Fibroblast of the conjunctiva (primary cell): ENCODE measurements at regions not wholly inside any gene's neighbourhood (a gene's known extent, or its start where the extent isn't known, plus 50 kb on each side); places are given as distances from the start of the nearest gene placed in this dataset.
"Not testable (repeated sequence)": the region's sequence is repeated elsewhere in the genome, so short reads cannot be mapped to it uniquely, and the experiment has no call there.

Experiments
- DNase-seq: peaks from one replicate; pipeline ENCODE4 v3.0.0-alpha.2; 2010; ENCODE audit warnings: low read depth

DNA sequence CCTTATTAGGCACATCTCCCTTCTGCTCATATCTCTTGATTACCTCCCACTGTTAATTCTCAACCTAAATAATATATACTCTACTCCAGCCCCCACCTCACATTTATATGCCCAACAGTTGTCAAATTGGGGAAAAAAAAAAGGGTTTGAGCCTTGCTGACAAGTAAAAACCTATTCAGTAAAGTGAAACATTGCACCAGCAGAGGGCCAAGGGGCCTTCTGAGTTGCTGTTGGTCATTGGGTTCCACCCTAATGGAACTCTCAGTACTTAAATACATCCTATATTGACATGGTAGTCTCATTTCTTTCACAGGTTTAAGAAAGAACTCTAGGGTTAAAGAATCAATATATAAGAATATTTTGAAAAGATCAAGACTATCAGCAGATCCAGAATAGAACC lies 362.2 kb downstream of the SMARCA1 start:
- no peak for DNase-seq

DNA sequence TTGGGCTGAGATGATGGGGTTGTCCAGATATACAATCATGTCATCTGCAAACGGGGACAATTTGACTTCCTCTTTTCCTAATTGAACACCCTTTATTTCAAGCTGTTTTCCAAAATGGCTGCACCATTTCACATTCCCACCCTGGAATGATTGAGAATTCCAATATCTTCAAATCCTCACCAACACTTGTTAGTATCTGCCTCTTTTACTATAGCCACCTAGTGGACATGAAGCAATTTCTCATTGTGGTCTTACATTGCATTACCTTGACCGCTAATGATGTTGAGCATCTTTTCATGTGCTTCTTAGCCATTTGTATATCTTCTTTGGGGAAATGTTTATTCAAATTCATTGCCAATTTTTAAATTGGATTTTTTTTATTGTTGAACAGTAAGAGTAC lies 364.8 kb downstream of the SMARCA1 start:
- no peak for DNase-seq

DNA sequence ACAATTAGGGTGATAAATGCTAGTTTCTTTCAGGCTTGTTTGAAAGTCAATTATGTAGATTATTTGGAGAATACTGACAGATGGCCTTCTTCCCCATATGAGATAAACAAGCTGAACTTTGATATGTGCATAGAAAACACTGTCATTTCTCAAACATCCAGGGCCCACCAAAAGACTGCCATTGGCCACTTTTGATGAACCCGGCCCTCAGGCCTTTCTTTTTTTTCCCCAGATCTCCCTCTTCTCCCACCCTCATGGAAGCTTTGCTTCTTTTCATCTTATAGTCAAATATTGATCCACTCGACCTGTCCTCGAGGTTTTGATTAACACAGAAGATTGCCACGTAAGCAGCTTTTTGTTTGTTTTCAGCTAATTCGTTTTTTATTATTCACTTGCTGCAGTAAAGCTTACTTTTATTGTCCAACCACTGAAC lies 377.4 kb downstream of the SMARCA1 start:
- no peak for DNase-seq

DNA sequence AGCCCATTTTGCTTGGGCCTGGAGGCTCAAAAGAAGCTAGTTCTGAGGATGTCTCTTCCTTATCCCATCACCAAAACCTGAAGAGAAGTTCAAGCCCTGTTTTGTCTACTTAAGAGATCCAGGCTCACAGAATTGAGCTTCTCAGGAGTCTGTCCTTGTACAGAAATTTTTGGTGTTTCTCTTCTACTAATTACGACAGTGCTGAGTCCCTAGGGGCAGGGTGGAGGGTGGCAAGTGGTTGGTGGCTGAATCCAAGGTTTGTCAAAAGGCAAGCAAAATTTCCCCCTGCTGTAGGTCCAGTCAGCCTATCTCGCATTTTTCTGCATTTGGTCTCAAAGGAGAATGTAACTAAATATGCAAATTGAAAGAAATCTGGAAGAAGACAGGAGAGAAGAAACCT lies 377.9 kb downstream of the SMARCA1 start:
- no peak for DNase-seq

DNA sequence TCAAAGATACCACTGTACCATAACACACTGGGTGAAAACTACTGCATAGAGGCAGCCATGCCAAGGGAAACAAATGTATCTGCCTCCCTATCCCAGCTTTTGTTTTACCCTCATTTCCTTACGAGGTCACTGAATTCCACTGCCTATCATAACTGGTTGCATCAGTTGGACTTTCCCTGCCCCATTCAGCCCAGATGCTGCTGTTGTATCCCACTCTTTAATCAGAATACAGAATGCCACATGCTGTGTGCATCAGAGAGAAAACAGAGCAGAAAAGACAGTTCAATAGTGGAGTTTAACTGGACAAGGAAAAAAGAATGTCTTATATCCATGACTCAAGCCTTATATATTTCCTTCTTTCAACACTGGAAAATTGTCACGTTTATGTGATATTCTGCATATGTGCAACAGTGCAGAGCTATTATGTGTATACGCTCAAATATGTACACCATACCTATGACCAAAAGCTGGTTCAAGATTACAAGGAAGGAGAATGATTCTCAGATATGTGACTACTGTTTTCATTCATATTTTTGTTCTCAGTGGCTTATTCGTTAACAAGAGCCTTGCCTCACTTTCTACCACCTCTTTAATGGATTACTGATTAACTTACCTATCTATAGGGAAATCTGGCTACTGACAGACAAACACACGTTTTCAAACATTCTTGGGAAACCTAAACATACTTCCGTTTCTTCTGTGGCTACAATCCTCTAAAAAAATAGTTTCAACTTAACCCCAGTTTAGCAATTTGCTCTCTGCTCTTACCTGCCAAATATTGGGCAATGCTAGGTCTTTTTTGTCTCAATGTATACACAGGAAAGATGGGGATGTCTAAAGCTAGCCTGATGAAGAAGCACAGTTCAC lies 378.9 kb downstream of the SMARCA1 start:
- no peak for DNase-seq

DNA sequence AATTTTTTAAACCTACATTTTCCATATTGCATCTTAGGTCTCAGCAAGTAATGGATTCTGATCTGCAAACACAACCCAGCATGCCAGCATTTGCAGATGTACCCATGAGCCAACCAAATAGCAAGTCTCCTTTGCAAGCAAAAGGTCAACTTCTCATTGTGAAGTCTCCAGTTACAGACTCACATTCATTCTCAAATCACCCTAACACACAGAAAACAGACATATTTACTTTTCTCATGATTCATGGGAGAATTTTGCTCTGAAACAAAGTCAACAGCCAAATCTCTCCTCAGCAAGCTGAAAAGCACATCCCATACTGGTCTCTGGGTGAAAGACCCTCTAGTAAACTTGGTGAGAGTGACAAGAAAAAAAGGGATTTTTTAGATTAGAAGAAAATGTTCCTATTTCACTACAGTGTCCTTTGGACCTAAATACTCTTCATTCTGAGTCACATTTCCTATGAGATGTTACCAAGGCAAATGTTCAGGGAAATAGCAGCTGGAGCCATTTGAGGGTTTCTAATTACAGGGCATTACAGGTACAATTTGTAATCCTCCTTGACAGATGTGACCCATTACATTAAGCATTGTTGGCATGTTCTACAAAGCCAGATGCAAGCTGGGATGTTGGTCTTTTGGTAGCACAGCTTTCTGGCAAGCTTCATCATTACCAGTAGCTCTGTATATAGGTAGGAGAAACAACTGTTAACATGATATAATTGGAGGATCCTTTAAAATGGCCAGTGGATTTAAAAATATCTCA lies 383.3 kb downstream of the SMARCA1 start:
- no peak for DNase-seq

DNA sequence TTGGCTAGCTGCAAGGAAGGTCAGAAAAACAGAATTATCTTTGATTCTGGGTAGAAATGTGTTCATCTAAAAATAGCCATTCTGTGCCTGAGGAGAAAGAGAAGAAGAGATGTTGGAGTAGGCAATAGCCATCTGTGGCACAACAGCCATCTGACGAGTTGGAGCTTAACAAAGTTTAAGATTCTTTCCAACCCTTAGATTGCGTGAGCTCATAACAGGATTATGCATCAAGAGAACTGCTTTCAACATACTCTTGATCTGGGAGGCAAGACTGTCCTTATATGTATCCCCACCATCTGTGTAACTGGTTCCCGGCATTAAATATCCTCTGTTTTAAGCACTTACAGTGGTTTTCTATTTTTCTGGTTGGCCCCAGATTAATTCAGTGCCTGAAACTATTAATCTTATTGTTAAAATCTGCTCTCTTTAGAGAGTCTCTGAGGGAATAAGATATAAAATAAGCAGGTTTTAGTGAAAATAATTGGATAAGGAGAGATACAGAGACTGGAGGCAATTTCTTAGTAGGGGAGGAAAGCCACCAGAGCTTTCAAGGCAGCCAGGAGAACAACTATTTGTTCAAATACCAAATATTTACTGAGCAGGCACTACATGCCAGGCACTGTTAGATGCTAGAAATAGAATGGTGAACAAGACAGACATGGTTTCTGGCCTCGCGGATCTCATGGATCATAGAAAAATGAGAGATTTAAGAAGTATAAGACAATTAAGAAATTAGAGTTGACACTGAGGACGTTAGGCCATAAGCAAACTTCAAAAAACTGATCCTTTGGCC lies 398.0 kb downstream of the SMARCA1 start:
- DNase-seq: no peak

DNA sequence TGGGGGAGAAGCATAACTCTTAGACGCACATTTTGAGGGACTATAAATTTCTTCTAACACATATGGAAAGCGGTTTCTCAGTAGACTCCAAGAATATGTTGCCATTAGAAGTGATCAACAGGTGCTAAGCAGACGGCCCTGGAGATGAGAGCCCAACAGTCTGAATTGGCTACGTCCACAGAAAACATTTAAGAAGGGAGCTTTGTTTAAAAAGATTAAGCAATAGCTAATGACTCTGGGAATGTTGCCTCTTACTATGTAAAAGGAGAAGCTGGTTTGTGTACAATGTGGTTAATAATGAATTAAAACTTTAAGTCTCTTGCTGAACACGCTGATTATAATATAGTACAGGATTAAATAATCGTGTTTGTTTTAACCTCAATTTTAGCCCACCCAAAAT lies 399.5 kb downstream of the SMARCA1 start:
- DNase-seq: no peak

DNA sequence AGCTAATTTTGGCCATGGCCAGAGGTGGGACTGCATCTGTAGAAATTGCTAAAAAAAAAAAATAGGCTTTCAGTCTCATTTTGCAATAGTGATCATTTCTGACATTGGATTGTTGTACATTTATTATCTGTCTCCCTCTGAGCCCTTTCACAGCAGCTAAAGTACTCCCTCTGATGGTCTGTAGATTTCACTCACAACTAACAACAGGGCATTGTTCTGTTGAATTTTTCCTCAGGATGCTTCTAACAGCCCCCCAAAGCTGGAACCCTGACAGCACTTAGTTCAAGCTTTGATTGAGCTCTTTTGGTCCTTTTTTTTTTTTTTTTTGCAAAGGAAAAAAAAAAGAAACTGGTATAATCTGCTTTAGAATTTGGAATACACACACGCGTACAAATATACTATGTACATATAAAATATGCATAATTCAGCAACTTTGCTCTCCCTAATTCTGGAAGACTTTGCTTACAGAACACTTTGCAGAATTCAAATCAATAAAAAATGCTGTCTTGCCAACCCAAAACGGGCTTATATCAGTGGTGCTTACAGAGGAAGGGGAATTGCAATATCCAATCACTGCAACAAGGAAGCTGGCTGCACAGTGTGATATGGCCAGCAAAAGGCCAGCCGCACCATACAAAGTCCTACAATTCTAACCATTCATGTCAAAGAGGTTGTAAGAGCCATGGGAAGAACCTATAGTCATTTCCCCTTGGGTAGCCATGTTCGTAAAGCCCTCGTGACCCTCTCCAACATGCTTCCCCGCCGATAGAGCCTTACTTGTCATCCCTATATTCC lies 406.4 kb downstream of the SMARCA1 start:
- DNase-seq: no peak

DNA sequence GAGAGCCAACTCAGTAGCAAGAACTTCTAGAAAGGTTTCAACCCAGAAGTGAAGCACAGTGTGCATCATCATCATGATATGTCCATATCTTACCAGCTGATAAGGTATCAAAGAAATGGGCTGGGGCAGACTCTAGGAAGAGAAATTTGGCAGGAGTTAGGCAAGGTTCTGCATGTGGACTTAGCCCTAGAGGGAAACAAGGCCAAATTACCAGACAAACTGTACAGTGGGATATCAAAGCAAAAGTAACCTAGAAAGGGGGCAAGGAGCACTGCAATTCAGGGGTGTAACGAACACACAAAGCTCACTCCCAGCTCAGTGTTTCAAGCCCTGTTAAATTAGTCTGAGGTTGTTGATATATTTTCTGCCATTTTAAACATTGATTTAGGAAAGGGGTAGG lies 407.4 kb downstream of the SMARCA1 start:
- no peak for DNase-seq

DNA sequence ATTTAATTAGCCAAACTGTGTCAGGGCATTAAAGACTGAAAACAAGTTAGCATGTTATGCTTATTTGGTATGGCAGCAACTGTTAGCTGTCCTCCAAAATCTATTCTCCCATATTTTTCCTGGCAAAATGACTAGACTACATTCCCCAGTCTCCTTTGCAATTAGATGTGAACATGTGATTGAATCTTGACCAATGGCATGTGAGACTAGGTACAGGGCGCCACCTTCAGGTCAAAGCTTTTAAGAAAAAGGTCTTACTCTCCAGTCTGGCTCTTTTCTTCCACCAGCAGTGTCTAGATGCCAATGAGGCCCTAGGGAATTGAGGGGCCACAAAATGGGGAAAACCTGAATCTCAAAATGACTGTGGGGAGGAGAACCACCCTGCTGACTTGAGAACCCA lies 408.2 kb downstream of the SMARCA1 start:
- no peak for DNase-seq

DNA sequence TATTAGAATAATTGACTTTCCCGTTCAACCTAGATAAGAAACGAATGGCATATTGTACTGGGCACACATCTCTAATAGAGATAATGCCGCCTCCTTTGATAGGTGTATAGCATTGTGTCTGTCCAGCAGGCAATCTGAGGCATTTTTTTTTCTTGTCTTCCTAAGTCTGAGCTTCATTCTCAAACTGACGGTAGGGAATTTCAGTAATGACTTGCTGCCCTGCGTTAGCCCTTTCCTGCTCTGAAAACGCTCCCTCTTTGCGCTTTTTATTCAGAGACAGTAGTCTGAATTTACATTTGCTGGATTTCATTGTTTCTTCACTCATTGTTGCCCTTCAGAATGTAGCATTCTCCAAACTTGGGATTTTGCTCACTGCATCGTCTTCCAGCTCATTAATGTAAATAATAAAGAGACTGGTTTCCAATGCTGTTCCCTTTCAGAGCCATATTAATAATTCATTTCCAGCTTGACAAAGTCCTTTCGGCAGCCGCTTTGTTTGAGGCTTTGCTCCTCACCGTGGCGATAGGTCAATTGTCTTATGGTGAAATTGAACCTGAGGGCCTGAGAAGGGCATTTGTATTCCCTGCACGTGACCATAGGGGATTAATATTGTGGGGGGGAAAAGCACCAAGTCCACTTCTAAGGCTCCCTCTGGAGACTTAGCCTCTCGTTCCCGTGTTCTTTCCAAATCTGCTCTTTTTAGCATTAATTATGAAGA lies 412.1 kb downstream of the SMARCA1 start:
- DNase-seq: no peak

DNA sequence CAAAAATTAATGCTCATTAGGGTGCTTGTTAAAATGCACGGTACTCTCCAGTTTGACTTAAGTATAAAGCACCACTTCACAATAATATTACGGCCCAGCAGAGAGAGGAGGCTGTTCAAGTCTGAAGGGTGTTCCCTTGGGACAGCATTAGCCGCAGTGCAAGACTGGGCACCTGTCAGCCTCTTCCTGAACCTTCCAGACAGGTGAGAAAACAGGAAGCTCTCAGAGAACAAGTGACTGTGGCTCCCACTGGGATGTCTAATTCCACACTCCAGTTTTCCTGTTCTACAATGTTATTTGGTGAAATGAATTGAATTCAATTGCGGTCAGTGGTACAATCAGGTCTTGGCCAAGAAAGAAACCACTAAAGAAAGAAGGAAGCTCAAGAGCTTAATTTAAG lies 414.4 kb downstream of the SMARCA1 start:
- DNase-seq: no peak

DNA sequence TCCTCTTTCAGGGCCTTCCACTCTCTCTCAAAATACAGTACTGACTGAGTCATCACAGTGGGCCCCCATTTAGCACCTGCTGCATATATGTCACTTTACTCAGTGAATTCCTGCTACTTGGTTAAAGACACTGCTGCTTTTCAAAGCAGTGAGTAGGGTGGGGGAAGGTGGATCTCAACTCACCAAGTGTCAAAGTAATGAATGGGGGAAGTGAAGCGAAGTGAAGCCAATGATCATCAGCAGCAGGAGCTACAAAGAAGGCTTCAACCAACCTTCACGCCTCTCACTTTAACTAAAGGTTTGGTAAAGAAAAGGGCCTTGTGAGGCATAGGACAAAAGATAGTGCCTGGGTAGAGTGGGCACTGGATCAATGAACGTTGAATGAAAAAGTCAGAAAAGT lies 424.1 kb downstream of the SMARCA1 start:
- DNase-seq: no peak

DNA sequence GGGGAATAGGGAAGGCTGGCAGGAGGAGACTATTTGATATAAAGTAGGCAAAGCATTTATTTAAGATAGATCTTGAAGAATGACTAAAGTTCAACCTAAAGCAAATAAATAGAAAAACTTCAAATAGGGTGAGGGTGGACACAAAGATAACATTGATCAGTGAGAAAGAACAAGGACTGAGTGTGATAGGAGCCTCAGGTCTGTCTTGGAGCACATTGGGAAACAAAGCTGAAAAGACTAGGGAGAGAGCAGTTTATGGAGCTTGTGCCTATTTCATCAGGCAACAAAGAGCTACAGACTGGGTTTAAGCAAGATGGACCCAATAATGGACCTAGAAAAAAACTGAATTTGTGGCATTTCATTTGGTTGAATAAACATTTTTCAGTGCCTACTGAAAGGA lies 425.6 kb downstream of the SMARCA1 start:
- no peak for DNase-seq

DNA sequence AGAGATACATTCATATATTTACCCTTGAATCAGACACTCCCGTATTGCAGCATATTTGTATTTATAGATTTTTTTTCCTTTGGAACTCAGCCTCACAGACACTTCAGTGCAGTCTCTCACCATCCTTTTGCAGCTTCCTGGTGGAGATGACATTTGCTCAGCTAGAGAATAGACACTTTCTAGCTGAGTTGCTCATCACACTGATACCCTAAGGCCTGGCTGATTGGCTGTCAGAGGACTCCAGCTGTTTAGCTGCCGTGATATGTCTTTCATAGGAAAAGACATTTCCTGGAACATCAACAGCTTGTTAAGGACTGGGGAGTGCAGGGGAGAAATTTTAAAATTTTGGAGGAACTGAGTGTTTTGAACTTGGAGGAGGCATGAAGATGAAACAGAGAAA lies 429.6 kb downstream of the SMARCA1 start:
- DNase-seq: no peak

DNA sequence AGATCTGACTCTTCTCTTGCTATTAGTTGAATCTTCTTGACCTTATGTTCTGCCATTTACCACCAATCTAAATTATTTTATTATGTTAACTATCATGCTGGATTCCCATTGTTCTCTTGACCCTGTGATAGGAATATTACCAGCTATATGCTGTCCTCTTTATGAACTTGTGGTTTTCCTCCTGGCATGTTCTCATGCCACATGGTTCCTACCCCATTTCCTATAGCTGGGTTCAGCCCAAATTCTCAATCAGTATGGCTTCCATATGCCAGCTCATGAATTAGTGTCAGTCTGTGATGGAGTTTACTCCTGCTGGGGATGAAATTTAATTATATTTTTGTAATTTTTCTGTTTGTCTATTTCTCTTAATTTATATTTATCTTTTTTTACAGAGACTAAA lies 430.5 kb downstream of the SMARCA1 start:
- DNase-seq: no peak

DNA sequence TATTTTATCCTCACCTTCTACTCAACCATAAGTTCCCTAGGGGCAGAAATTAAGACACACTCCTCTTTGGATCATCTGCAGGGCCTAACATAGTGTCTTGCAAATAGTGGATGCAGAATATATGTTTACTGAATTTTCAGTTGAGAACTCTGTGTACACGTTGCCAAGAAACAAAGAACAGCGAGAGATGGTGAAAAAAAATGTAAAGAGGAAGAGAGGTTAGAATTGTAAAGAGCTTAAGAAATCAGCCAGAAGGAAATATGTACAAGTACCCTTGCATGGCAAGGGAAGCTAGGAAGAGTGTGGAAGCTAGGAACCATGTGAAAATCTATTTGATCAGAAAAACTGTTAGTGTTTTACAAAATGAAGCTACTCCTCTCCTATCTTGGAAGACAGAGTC lies 431.0 kb downstream of the SMARCA1 start:
- no peak for DNase-seq

DNA sequence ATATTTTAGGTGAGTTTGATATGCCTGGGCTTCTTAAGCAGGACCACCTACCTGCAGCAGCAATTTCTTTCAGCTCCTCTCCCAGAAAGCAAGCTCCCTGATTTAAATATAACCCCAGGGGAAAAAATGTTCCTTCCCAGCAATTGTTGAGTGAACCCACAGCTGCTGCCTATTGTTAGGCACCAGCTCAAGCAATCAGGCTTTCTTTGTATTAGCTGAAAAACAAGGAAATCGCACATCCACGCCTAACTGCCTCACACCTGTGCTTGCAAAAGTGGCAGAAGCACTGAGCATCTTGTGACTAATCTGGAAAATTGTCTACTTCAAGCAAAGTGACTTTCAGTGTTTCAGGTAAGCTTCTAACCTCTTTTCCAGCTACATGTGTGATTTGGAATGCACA lies 432.2 kb downstream of the SMARCA1 start:
- no peak for DNase-seq

DNA sequence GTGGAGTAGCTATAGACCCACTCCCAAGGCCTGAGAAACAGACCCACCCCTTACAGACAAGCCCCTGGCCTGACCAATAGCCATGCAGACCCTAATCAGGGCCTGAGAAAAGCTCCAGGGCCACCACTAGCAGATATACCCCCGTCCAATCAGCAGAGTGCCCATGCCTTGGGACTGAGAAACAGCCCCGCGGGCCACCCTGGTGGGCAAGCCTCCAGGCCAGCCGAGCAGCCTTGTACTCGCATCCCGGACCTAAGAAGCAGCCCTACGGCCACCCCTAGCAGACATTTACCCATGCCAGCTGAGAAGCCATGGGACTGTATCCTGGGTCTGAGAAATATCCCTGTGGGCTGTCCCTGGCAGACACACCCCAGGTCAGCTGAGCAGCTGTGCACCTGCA lies 436.5 kb downstream of the SMARCA1 start:
- DNase-seq: no peak

DNA sequence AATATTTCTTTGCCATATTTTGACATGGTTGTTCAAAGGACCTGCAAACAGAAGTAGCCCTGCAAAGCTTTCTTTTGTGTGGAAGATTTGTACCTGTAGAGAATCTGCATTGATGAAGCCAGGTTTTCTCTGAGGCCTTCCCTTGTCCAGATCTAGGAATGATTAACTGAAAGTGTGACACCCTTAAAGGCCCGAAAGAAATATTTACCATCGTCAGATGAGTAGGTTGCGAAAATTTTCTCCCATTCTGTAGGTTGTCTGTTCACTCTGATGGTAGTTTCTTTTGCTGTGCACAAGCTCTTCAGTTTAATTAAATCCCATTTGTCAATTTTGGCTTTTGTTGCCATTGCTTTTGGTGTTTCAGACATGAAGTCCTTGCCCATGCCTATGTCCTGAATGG lies 439.0 kb downstream of the SMARCA1 start:
- DNase-seq: not testable (repeated sequence)
